Spleen (tissue), 11 donors: ENCODE measurements at regions not wholly inside any gene's neighbourhood (a gene's known extent, or its start where the extent isn't known, plus 50 kb on each side); places are given as distances from the start of the nearest gene placed in this dataset.

ENCODE experiments used
- DNase-seq: peaks from one replicate; pipeline ENCODE4 v3.0.0-alpha.2; 2020
- H3K27ac ChIP-seq, 8 donors: fragments of 200-600 bp; sonication (generic) in 7 of 8; 1 replicate in 4 of 8; 2 replicates in 4 of 8; pipeline versions ENCODE4 v1.5.0 to v1.8.0; 2016 to 2021; ENCODE audit warnings: inconsistent platforms in 4 of 8, mild to moderate bottlenecking in 4 of 8, moderate library complexity in 1 of 8
- H3K27me3 ChIP-seq, 7 donors: fragments of 200-600 bp; sonication (generic) in 6 of 7; replicated peaks in 1 of 7; 1 replicate in 4 of 7; 2 replicates in 3 of 7; pipeline versions ENCODE4 v1.5.0 to v1.8.0; 2016 to 2021; ENCODE audit warnings: inconsistent platforms in 3 of 7, mild to moderate bottlenecking in 1 of 7
- H3K36me3 ChIP-seq, 6 donors: fragments of 200-600 bp; sonication (generic) in 5 of 6; 1 replicate in 4 of 6; 2 replicates in 2 of 6; pipeline versions ENCODE4 v1.5.0 to v1.8.0; 2016 to 2021; ENCODE audit warnings: inconsistent platforms in 2 of 6
- H3K4me1 ChIP-seq, 6 donors: fragments of 200-600 bp; sonication (generic) in 5 of 6; 1 replicate in 3 of 6; 2 replicates in 3 of 6; pipeline versions ENCODE4 v1.5.0 to v1.8.0; 2016 to 2021; ENCODE audit warnings: inconsistent platforms in 3 of 6
- H3K4me3 ChIP-seq, 8 donors: fragments of 200-600 bp; sonication (generic) in 7 of 8; 1 replicate in 4 of 8; 2 replicates in 4 of 8; pipeline versions ENCODE4 v1.5.0 to v1.8.0; 2016 to 2021; ENCODE audit warnings: inconsistent platforms in 4 of 8, mild to moderate bottlenecking in 4 of 8, moderate library complexity in 2 of 8
- H3K9me3 ChIP-seq, 8 donors: fragments of 200-600 bp; sonication (generic) in 7 of 8; 1 replicate in 4 of 8; 2 replicates in 4 of 8; pipeline versions ENCODE4 v1.5.0 to v1.8.0; 2016 to 2021; ENCODE audit warnings: inconsistent platforms in 4 of 8
- CTCF ChIP-seq, 11 experiments: fragments of 200-600 bp in 7 of 11; fragments of 450-650 bp in 4 of 11; sonication (generic) in 4 of 11; IDR thresholded peaks in 8 of 11; conservative IDR thresholded peaks in 3 of 11; 1 replicate in 7 of 11; 2 replicates in 4 of 11; pipeline versions ENCODE4 v1.4.0 to v1.8.0; 2016 to 2021; ENCODE audit warnings: antibody characterized with exemption in 11 of 11, inconsistent platforms in 4 of 11, mild to moderate bottlenecking in 1 of 11
- POLR2A ChIP-seq, 3 donors: fragments of 450-650 bp; IDR thresholded peaks; one replicate each; pipeline ENCODE4 v1.5.1; 2017; ENCODE audit warnings: antibody characterized with exemption in 3 of 3, mild to moderate bottlenecking in 1 of 3
- POLR2AphosphoS5 ChIP-seq, 3 donors: sonication (generic); formaldehyde crosslinking; IDR thresholded peaks; one replicate each; pipeline ENCODE4 v1.5.1; 2017; ENCODE audit warnings: antibody characterized with exemption in 3 of 3
- WGBS, 5 donors: extraction: QIAGEN DNeasy Blood & Tissue Kit in 3 of 5; methylation state at CpG; one replicate each; pipeline versions ENCODE4 v1.1.5 to v1.1.7; 2013 to 2018; 5-methylcytosine and 5-hydroxymethylcytosine counted together
- intact Hi-C: fragments of 100-400 bp; cut with DNase I; formaldehyde crosslinking; loops from one replicate; pipeline ENCODE4 v1.15.0; 2023; ENCODE audit warnings: low total_unique reads
- donor health status: healthy with polysubstance abuse.
- donor health status: DM: no; HTN: no; CAD: no; lungs with moderate emphysema.
- donor health status: DM: no; HTN: no; CAD: no.
- donor health status: Bipolar disorder and iron deficiency.
- donor health status: healthy.
- donor health status: DM: no; HTN: no; CAD: no.
- donor health status: DM: yes; HTN: yes; CAD: no.

DNA sequence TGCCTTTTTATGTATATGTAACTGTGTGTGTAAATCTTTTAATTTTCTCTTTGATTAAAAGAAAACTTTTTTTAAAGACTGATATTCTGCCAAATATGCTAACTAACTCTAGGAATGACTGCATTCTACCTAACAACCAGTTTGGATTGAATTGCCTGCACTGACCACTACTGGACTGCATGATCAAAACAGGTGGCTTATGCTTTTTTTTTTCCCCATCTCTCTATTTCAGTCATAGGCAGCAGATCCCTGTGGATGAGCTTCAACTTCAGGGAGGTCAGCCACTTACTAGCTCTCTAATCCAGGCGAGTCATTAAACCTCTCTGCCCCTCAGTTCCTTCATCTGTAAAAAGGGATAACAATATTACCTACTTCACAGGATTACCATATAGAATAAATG is 138.6 kb upstream of the SERTAD2 start:
- Histone ChIP-seq H3K4me1 (peaks cover 0 to 11% (median 1%) of the 10 kb centered on the region in 6 donors), H3K36me3 (no peaks in the 10 kb centered on the region), H3K27ac (no peak overlapping the region), H3K9me3 (no peaks in the 10 kb centered on the region), H3K27me3 (no peaks in the 10 kb centered on the region), H3K4me3 (no peak overlapping the region)
- TF ChIP-seq CTCF (IDR thresholded peaks at IDR 0.05 in 8 of 11, conservative IDR thresholded peaks at IDR 0.05 in 3 of 11) = no peak
- no peak for TF ChIP-seq POLR2AphosphoS5 (IDR thresholded peaks at IDR 0.05)
- no peak for TF ChIP-seq POLR2A (IDR thresholded peaks at IDR 0.05)
- intact Hi-C loops = no loop called here
- DNase-seq = no peak
- WGBS, 5 donors = 84 to 96% (median 92%) methylated on average over 1 of the region's 1 CpG

DNA sequence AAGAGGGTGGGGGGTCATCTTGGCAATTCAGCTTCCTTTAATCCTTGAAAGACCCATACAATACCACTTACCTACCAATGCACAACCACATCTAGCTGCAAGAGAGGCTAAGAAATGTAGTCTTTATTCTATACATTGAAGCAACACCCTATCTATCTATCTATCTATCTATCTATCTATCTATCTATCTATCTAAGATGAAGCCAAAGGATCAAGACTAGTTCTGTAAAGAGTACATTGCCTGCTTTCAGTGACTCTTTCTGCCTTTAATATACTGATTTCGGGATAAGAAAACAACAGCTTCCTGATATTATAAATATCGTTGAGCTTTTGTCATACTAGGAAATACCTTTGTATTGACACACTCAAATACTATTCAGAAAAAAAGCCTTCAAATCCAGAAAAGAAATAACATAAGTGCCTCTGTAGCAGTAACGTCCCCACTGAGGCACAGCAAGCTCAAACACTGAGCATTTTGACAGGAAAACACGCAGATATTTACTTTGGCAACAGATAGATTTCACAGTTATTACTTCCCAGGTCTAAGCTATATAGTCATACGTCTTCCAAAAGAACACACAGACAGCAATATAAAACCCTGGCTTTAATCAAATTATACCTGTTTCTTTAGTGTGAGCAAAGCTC is 139.4 kb upstream of the SERTAD2 start:
- TF ChIP-seq POLR2AphosphoS5 (IDR thresholded peaks at IDR 0.05) = no peak
- no peak for TF ChIP-seq CTCF (IDR thresholded peaks at IDR 0.05 in 8 of 11, conservative IDR thresholded peaks at IDR 0.05 in 3 of 11)
- TF ChIP-seq POLR2A (IDR thresholded peaks at IDR 0.05) = no peak
- WGBS, 5 donors = 81 to 86% (median 85%) methylated on average over 5 of the region's 5 CpGs

DNA sequence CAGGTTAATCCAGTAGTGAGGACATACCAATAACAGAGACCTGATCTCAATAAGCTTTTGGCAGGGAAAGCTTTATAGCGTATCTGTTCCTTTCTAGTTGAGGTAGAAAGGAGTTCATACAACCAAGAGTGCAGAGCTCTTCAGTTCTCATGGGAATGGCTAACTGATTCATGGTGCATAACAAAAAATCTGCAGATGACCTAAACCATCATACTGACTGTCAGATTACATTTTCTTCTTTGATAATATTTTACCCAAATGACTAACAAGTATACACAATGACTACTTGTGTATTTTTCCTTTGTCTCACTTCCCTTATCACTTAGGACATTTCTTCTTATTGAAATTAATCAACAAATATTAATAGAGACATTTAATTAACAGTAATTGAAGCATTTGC is 140.0 kb upstream of the SERTAD2 start:
- DNase-seq = no peak
- 55 to 93% (median 80%) methylated on average over 1 of the region's 1 CpG for WGBS, 5 donors
- intact Hi-C loops = no loop called here
- TF ChIP-seq POLR2A (IDR thresholded peaks at IDR 0.05) (no peak), POLR2AphosphoS5 (IDR thresholded peaks at IDR 0.05) (no peak), CTCF (IDR thresholded peaks at IDR 0.05 in 8 of 11, conservative IDR thresholded peaks at IDR 0.05 in 3 of 11) (no peak)
- H3K27me3 ChIP-seq = no peaks in the 10 kb centered on the region
- no peak overlapping the region for H3K4me3 ChIP-seq
- peaks cover 0 to 10% (median 1%) of the 10 kb centered on the region in 6 donors for H3K4me1 ChIP-seq
- no peak overlapping the region for H3K27ac ChIP-seq
- H3K9me3 ChIP-seq = no peaks in the 10 kb centered on the region
- no peaks in the 10 kb centered on the region for H3K36me3 ChIP-seq

More for the DNA sequence above, 139.4 kb upstream of the SERTAD2 start:
- DNase-seq = no peak
- intact Hi-C loops = no loop called here
- Histone ChIP-seq H3K4me1 (peaks cover 0 to 10% (median 1%) of the 10 kb centered on the region in 6 donors), H3K27ac (no peak overlapping the region), H3K27me3 (no peaks in the 10 kb centered on the region), H3K9me3 (no peaks in the 10 kb centered on the region), H3K36me3 (no peaks in the 10 kb centered on the region), H3K4me3 (no peak overlapping the region)

GRCh38 chr2:64794426-64794995 is 140.8 kb upstream of the SERTAD2 start:
- Histone ChIP-seq H3K36me3 (no peaks in the 10 kb centered on the region), H3K9me3 (no peaks in the 10 kb centered on the region), H3K27me3 (no peaks in the 10 kb centered on the region), H3K4me3 (no peak overlapping the region), H3K27ac (no peak overlapping the region), H3K4me1 (peaks cover 0 to 10% (median 1%) of the 10 kb centered on the region in 6 donors)
- TF ChIP-seq POLR2A (IDR thresholded peaks at IDR 0.05) (no peak), CTCF (IDR thresholded peaks at IDR 0.05 in 8 of 11, conservative IDR thresholded peaks at IDR 0.05 in 3 of 11) (no peak), POLR2AphosphoS5 (IDR thresholded peaks at IDR 0.05) (no peak)
- DNase-seq = no peak
- WGBS, 5 donors = 84 to 95% (median 87%) methylated on average over 6 of the region's 6 CpGs
- intact Hi-C loops = no loop called here
